ENCODE measurements at regions not wholly inside any gene's neighbourhood (a gene's known extent, or its start where the extent isn't known, plus 50 kb on each side); places are given as distances from the start of the nearest gene placed in this dataset.

DNA sequence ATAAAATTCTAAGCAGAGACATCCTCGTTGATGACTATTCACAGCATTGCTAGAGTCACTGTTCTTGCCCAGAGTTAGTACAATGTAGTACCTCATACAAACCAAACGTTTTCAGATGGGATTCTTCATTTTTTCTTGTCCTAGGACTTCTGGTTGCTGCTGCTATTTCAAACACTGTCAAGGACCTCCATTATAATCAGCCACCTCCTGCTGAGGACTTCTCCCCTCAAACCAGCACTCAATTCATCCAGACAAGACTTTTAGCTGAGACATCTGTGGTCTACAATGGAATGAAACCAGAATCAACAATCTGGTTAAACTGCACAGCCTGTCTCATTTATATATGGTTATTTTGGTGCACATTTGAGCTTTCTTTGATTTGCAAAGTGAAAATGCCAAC is 1008.8 kb downstream of the STPG2 start:
- H3K79me2 ChIP-seq (replicated peaks; ENCODE audit: insufficient read depth): 0 out of 2 replicates have a peak, but pooled peaks cover 3% of the 10 kb centered on the region
- Mint-ChIP-seq H3K4me3 (no peak overlapping the region), H3K9me3 (peaks cover 27% of the 10 kb centered on the region), H3K27ac (peak overlapping the region; percentile 21; the same call in 1 of the 2 replicates), H3K27me3 (ENCODE audit: insufficient read depth, low read depth, poor library complexity) (peaks cover 19% of the 10 kb centered on the region), H3K4me1 (peaks cover 20% of the 10 kb centered on the region), H3K36me3 (ENCODE audit: low read depth) (peaks cover 79% of the 10 kb centered on the region)
- DNase-seq (ENCODE audit: low spot score) (no peak), ATAC-seq (no peak)
- peaks cover 7% of the 10 kb centered on the region; the same call in 1 of the 2 replicates for H3K36me3 ChIP-seq (ENCODE audit: insufficient read depth)
- no peak overlapping the region for H3K4me2 ChIP-seq
- H3K27me3 ChIP-seq (ENCODE audit: insufficient read depth): no peaks in the 10 kb centered on the region
- H3K4me1 ChIP-seq (ENCODE audit: insufficient read depth): no peaks in the 10 kb centered on the region; the same call in 1 of the 2 replicates
- no peak overlapping the region for H3K27ac ChIP-seq (ENCODE audit: low read depth)
- no peaks in the 10 kb centered on the region for H3F3A ChIP-seq (replicated peaks; ENCODE audit: low read depth)
- no peaks in the 10 kb centered on the region; the same call in 1 of the 2 replicates for H3K9me2 ChIP-seq (ENCODE audit: insufficient read depth)
- TF ChIP-seq ZNF331 (CRISPR knock-in tag; IDR thresholded peaks at IDR 0.05; ENCODE audit: low read depth): no peak
- TF ChIP-seq EZH2 (IDR thresholded peaks at IDR 0.05; ENCODE audit: low read depth, unreplicated experiment): no peak
- no peak for TF ChIP-seq EZH2phosphoT487 (IDR thresholded peaks at IDR 0.05; ENCODE audit: unreplicated experiment)
- TF ChIP-seq, protein P1, sequence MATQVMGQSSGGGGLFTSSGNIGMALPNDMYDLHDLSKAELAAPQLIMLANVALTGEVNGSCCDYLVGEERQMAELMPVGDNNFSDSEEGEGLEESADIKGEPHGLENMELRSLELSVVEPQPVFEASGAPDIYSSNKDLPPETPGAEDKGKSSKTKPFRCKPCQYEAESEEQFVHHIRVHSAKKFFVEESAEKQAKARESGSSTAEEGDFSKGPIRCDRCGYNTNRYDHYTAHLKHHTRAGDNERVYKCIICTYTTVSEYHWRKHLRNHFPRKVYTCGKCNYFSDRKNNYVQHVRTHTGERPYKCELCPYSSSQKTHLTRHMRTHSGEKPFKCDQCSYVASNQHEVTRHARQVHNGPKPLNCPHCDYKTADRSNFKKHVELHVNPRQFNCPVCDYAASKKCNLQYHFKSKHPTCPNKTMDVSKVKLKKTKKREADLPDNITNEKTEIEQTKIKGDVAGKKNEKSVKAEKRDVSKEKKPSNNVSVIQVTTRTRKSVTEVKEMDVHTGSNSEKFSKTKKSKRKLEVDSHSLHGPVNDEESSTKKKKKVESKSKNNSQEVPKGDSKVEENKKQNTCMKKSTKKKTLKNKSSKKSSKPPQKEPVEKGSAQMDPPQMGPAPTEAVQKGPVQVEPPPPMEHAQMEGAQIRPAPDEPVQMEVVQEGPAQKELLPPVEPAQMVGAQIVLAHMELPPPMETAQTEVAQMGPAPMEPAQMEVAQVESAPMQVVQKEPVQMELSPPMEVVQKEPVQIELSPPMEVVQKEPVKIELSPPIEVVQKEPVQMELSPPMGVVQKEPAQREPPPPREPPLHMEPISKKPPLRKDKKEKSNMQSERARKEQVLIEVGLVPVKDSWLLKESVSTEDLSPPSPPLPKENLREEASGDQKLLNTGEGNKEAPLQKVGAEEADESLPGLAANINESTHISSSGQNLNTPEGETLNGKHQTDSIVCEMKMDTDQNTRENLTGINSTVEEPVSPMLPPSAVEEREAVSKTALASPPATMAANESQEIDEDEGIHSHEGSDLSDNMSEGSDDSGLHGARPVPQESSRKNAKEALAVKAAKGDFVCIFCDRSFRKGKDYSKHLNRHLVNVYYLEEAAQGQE (IDR thresholded peaks at IDR 0.05; ENCODE audit: unreplicated experiment): no peak
- no peak for TF ChIP-seq JUNB (IDR thresholded peaks at IDR 0.05; ENCODE audit: unreplicated experiment)
- TF ChIP-seq STAT1 (IDR thresholded peaks at IDR 0.05; ENCODE audit: unreplicated experiment): no peak
- no peak for TF ChIP-seq ZNF114 (CRISPR knock-in tag; IDR thresholded peaks at IDR 0.05)
- no peak for TF ChIP-seq NANOG (IDR thresholded peaks at IDR 0.05; ENCODE audit: borderline replicate concordance)
- TF ChIP-seq, protein P2, sequence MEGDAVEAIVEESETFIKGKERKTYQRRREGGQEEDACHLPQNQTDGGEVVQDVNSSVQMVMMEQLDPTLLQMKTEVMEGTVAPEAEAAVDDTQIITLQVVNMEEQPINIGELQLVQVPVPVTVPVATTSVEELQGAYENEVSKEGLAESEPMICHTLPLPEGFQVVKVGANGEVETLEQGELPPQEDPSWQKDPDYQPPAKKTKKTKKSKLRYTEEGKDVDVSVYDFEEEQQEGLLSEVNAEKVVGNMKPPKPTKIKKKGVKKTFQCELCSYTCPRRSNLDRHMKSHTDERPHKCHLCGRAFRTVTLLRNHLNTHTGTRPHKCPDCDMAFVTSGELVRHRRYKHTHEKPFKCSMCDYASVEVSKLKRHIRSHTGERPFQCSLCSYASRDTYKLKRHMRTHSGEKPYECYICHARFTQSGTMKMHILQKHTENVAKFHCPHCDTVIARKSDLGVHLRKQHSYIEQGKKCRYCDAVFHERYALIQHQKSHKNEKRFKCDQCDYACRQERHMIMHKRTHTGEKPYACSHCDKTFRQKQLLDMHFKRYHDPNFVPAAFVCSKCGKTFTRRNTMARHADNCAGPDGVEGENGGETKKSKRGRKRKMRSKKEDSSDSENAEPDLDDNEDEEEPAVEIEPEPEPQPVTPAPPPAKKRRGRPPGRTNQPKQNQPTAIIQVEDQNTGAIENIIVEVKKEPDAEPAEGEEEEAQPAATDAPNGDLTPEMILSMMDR (conservative IDR thresholded peaks at IDR 0.05; ENCODE audit: low read depth in 2 of 2): no peak
- TF ChIP-seq, protein P3, sequence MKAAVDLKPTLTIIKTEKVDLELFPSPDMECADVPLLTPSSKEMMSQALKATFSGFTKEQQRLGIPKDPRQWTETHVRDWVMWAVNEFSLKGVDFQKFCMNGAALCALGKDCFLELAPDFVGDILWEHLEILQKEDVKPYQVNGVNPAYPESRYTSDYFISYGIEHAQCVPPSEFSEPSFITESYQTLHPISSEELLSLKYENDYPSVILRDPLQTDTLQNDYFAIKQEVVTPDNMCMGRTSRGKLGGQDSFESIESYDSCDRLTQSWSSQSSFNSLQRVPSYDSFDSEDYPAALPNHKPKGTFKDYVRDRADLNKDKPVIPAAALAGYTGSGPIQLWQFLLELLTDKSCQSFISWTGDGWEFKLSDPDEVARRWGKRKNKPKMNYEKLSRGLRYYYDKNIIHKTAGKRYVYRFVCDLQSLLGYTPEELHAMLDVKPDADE (IDR thresholded peaks at IDR 0.05): no peak
- no peak for TF ChIP-seq POLR2AphosphoS5 (IDR thresholded peaks at IDR 0.05; ENCODE audit: low read depth)
- TF ChIP-seq, protein P4, sequence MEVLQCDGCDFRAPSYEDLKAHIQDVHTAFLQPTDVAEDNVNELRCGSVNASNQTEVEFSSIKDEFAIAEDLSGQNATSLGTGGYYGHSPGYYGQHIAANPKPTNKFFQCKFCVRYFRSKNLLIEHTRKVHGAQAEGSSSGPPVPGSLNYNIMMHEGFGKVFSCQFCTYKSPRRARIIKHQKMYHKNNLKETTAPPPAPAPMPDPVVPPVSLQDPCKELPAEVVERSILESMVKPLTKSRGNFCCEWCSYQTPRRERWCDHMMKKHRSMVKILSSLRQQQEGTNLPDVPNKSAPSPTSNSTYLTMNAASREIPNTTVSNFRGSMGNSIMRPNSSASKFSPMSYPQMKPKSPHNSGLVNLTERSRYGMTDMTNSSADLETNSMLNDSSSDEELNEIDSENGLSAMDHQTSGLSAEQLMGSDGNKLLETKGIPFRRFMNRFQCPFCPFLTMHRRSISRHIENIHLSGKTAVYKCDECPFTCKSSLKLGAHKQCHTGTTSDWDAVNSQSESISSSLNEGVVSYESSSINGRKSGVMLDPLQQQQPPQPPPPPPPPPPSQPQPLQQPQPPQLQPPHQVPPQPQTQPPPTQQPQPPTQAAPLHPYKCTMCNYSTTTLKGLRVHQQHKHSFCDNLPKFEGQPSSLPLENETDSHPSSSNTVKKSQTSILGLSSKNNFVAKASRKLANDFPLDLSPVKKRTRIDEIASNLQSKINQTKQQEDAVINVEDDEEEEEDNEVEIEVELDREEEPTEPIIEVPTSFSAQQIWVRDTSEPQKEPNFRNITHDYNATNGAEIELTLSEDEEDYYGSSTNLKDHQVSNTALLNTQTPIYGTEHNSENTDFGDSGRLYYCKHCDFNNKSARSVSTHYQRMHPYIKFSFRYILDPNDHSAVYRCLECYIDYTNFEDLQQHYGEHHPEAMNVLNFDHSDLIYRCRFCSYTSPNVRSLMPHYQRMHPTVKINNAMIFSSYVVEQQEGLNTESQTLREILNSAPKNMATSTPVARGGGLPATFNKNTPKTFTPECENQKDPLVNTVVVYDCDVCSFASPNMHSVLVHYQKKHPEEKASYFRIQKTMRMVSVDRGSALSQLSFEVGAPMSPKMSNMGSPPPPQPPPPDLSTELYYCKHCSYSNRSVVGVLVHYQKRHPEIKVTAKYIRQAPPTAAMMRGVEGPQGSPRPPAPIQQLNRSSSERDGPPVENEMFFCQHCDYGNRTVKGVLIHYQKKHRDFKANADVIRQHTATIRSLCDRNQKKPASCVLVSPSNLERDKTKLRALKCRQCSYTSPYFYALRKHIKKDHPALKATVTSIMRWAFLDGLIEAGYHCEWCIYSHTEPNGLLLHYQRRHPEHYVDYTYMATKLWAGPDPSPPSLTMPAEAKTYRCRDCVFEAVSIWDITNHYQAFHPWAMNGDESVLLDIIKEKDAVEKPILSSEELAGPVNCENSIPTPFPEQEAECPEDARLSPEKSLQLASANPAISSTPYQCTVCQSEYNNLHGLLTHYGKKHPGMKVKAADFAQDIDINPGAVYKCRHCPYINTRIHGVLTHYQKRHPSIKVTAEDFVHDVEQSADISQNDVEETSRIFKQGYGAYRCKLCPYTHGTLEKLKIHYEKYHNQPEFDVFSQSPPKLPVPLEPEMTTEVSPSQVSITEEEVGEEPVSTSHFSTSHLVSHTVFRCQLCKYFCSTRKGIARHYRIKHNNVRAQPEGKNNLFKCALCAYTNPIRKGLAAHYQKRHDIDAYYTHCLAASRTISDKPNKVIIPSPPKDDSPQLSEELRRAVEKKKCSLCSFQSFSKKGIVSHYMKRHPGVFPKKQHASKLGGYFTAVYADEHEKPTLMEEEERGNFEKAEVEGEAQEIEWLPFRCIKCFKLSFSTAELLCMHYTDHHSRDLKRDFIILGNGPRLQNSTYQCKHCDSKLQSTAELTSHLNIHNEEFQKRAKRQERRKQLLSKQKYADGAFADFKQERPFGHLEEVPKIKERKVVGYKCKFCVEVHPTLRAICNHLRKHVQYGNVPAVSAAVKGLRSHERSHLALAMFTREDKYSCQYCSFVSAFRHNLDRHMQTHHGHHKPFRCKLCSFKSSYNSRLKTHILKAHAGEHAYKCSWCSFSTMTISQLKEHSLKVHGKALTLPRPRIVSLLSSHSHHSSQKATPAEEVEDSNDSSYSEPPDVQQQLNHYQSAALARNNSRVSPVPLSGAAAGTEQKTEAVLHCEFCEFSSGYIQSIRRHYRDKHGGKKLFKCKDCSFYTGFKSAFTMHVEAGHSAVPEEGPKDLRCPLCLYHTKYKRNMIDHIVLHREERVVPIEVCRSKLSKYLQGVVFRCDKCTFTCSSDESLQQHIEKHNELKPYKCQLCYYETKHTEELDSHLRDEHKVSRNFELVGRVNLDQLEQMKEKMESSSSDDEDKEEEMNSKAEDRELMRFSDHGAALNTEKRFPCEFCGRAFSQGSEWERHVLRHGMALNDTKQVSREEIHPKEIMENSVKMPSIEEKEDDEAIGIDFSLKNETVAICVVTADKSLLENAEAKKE (CRISPR knock-in tag; IDR thresholded peaks at IDR 0.05): no peak
- no peak overlapping the region for H3K4me3 ChIP-seq
- H2AFZ ChIP-seq: no peak overlapping the region
- no peaks in the 10 kb centered on the region for H4K20me1 ChIP-seq (replicated peaks; ENCODE audit: insufficient read depth)

All from GM23338 (cell line).